Prostate gland (tissue), 2 donors: ENCODE measurements at regions not wholly inside any gene's neighbourhood (a gene's known extent, or its start where the extent isn't known, plus 50 kb on each side); places are given as distances from the start of the nearest gene placed in this dataset.

Experiments used
- DNase-seq: peaks from one replicate; pipeline ENCODE4 v3.0.0-alpha.2; 2019; ENCODE audit warnings: low spot score
- H3K27ac ChIP-seq, 2 donors: fragments of 200-600 bp; sonication (generic); 2 replicates each; pipeline ENCODE4 v1.5.1; 2017 to 2019
- H3K27me3 ChIP-seq: fragments of 200-600 bp; sonication (generic); replicated peaks from 2 replicates; pipeline ENCODE4 v1.5.1; 2019; ENCODE audit not compliant: insufficient read depth
- H3K36me3 ChIP-seq, 2 donors: fragments of 200-600 bp; sonication (generic); 1 replicate in 1 of 2; 2 replicates in 1 of 2; pipeline versions ENCODE4 v1.5.1 to v1.8.1; 2017 to 2019
- H3K4me1 ChIP-seq: fragments of 200-600 bp; sonication (generic); replicated peaks from 2 replicates; pipeline ENCODE4 v1.5.1; 2019
- H3K4me3 ChIP-seq, 2 donors: fragments of 200-600 bp; sonication (generic); 2 replicates each; pipeline ENCODE4 v1.5.1; 2017 to 2019
- H3K9me3 ChIP-seq: fragments of 200-600 bp; sonication (generic); 2 replicates; pipeline ENCODE4 v1.5.1; 2017
- CTCF ChIP-seq, 4 experiments: fragments of 200-600 bp in 2 of 4; fragments of 450-650 bp in 2 of 4; sonication (generic) in 2 of 4; IDR thresholded peaks; 1 replicate in 3 of 4; 2 replicates in 1 of 4; pipeline ENCODE4 v1.5.1; 2016 to 2019; ENCODE audit warnings: antibody characterized with exemption in 4 of 4, mild to moderate bottlenecking in 2 of 4, moderate library complexity in 2 of 4
- POLR2A ChIP-seq: fragments of 450-650 bp; IDR thresholded peaks from one replicate; pipeline ENCODE4 v1.6.1; 2016; ENCODE audit warnings: antibody characterized with exemption, mild to moderate bottlenecking
- POLR2AphosphoS5 ChIP-seq: sonication (generic); formaldehyde crosslinking; IDR thresholded peaks from one replicate; pipeline ENCODE4 v1.6.1; 2017; ENCODE audit warnings: antibody characterized with exemption
- WGBS: methylation state at CpG from one replicate; pipeline ENCODE4 v1.1.5; 2018; 5-methylcytosine and 5-hydroxymethylcytosine counted together
- intact Hi-C: fragments of 100-400 bp; cut with DNase I; formaldehyde crosslinking; loops from one replicate; pipeline ENCODE4 v1.14.2; 2022

- Histone ChIP-seq H3K9me3 (no peaks in the 10 kb centered on the region), H3K27me3 (no peaks in the 10 kb centered on the region), H3K36me3 (no peaks in the 10 kb centered on the region), H3K4me3 (no peak overlapping the region), H3K27ac (no peak overlapping the region), H3K4me1 (no peaks in the 10 kb centered on the region)
- TF ChIP-seq POLR2A (no peak), POLR2AphosphoS5 (no peak), CTCF (IDR thresholded peaks at IDR 0.05) (no peak)
- DNase-seq, result no peak
- 91% methylated on average over 1 of the region's 1 CpG for WGBS
- intact Hi-C loops, result loop anchor here (5.0 kb wide), 1 partner anchor 1024 kb away; no protein-coding TSS in a partner anchor
These were observed 519.1 kb downstream of the MDFIC start for GRCh38 chr7:115441033-115441432.

GRCh38 chr7:115435178-115435577 lies 513.3 kb downstream of the MDFIC start:
- H3K27me3 ChIP-seq, result no peaks in the 10 kb centered on the region
- no peaks in the 10 kb centered on the region for H3K4me1 ChIP-seq
- intact Hi-C loops, result no loop called here
- no peak for DNase-seq
- H3K27ac ChIP-seq, result no peak overlapping the region
- no peaks in the 10 kb centered on the region for H3K36me3 ChIP-seq
- WGBS, result 100% methylated on average over 1 of the region's 1 CpG
- no peak overlapping the region for H3K4me3 ChIP-seq
- no peak for TF ChIP-seq CTCF (IDR thresholded peaks at IDR 0.05)
- TF ChIP-seq POLR2A, result no peak
- TF ChIP-seq POLR2AphosphoS5, result no peak
- no peaks in the 10 kb centered on the region for H3K9me3 ChIP-seq

- no peaks in the 10 kb centered on the region for H3K9me3 ChIP-seq
- WGBS, result 88% methylated on average over 3 of the region's 3 CpGs
- H3K4me3 ChIP-seq, result no peak overlapping the region
- H3K36me3 ChIP-seq, result no peaks in the 10 kb centered on the region
- no peak overlapping the region for H3K27ac ChIP-seq
- no peaks in the 10 kb centered on the region for H3K4me1 ChIP-seq
- H3K27me3 ChIP-seq, result no peaks in the 10 kb centered on the region
- DNase-seq, result no peak
- TF ChIP-seq CTCF (IDR thresholded peaks at IDR 0.05) (no peak), POLR2A (no peak), POLR2AphosphoS5 (no peak)
- intact Hi-C loops, result no loop called here
These were observed 508.0 kb downstream of the MDFIC start for GRCh38 chr7:115429918-115430317.

- Histone ChIP-seq H3K36me3 (no peaks in the 10 kb centered on the region), H3K9me3 (no peaks in the 10 kb centered on the region), H3K27me3 (no peaks in the 10 kb centered on the region), H3K4me1 (no peaks in the 10 kb centered on the region), H3K27ac (no peak overlapping the region), H3K4me3 (no peak overlapping the region)
- WGBS, result 69% methylated on average over 4 of the region's 4 CpGs
- DNase-seq, result no peak
- intact Hi-C loops, result no loop called here
- TF ChIP-seq CTCF (IDR thresholded peaks at IDR 0.05) (no peak), POLR2A (no peak), POLR2AphosphoS5 (no peak)
These were observed 495.8 kb downstream of the MDFIC start for GRCh38 chr7:115417662-115418061.

GRCh38 chr7:115410972-115411686 lies 489.2 kb downstream of the MDFIC start:
- H3K36me3 ChIP-seq, result no peaks in the 10 kb centered on the region
- no peak overlapping the region for H3K27ac ChIP-seq
- H3K4me3 ChIP-seq, result no peak overlapping the region
- DNase-seq, result no peak
- TF ChIP-seq POLR2A, result no peak
- no peak for TF ChIP-seq CTCF (IDR thresholded peaks at IDR 0.05)
- no peak for TF ChIP-seq POLR2AphosphoS5
- intact Hi-C loops, result no loop called here
- no peaks in the 10 kb centered on the region for H3K4me1 ChIP-seq
- WGBS, result 87% methylated on average over 3 of the region's 3 CpGs
- no peaks in the 10 kb centered on the region for H3K9me3 ChIP-seq
- no peaks in the 10 kb centered on the region for H3K27me3 ChIP-seq
